ENCODE measurements at regions not wholly inside any gene's neighbourhood (a gene's known extent, or its start where the extent isn't known, plus 50 kb on each side); places are given as distances from the start of the nearest gene placed in this dataset.
"Not testable (repeated sequence)": the region's sequence is repeated elsewhere in the genome, so short reads cannot be mapped to it uniquely, and the experiment has no call there.

DNA sequence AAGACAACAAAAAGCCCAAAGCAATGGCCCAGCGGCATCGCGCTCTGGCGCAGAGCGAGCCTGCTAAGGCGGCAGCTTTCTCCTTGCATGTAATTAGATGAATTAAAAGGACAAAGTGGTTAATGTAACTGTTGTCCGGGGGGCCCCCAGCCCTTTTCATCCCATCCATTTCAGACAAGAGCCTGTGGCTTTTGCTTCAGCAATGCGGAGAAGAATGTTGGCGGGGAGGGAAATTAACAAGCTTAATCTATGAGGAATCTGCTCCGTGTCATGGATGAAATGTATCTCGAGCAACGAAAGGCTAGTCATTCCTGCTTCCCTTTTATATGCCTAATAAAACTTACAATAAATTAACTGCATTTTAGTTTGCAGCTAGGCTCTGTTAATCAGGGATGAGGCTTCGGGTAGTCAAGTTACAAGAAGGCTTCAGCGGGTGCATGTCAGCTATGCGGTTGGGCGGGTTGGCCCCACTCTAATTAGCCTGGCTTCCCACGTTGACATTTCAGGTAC, 203.3 kb downstream of the BUB3 start:
- TF ChIP-seq POLR2A (IDR thresholded peaks at IDR 0.05) = no peak
- TF ChIP-seq, protein P1, sequence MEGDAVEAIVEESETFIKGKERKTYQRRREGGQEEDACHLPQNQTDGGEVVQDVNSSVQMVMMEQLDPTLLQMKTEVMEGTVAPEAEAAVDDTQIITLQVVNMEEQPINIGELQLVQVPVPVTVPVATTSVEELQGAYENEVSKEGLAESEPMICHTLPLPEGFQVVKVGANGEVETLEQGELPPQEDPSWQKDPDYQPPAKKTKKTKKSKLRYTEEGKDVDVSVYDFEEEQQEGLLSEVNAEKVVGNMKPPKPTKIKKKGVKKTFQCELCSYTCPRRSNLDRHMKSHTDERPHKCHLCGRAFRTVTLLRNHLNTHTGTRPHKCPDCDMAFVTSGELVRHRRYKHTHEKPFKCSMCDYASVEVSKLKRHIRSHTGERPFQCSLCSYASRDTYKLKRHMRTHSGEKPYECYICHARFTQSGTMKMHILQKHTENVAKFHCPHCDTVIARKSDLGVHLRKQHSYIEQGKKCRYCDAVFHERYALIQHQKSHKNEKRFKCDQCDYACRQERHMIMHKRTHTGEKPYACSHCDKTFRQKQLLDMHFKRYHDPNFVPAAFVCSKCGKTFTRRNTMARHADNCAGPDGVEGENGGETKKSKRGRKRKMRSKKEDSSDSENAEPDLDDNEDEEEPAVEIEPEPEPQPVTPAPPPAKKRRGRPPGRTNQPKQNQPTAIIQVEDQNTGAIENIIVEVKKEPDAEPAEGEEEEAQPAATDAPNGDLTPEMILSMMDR (IDR thresholded peaks at IDR 0.05) = no peak
- intact Hi-C loops (cut with DNase I; ENCODE audit: low total_unique reads) = no loop called here
- no peak for DNase-seq (ENCODE audit: low spot score in 2 of 2)
- WGBS, 2 donors = 56 to 61% methylated on average over 17 of the region's 17 CpGs
- H3K4me3 ChIP-seq (ENCODE audit: low read depth, poor library complexity, severe bottlenecking) = no peak overlapping the region

GRCh38 chr10:123359539-123359938, 205.3 kb downstream of the BUB3 start:
- intact Hi-C loops (cut with DNase I; ENCODE audit: low total_unique reads) = no loop called here

DNA sequence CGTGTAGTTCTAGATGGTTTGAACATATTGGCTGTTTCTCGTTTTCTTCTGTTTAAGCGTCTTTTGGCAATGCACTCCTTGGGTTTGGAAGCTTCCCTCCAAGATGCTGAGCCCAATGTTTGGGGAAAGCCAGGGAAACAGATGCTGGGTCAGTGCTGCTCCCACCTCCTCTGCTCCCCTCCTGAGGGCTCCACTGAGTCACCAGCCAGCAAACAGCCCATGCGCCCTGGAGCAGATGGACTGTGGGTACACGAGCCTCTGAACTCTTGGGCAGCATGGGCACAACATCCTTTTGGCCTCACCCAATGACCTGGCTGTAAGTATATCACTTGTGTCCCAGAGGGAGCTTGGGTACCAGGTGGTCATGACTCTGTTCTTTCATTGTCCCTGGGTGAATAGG, 207.6 kb downstream of the BUB3 start:
- intact Hi-C loops (cut with DNase I; ENCODE audit: low total_unique reads) = no loop called here
- H3K4me3 ChIP-seq (ENCODE audit: low read depth, poor library complexity, severe bottlenecking) = no peak overlapping the region
- DNase-seq (ENCODE audit: low spot score in 2 of 2) = no peak
- WGBS, 2 donors = 85% methylated on average over 5 of the region's 5 CpGs
- TF ChIP-seq, protein P1 (IDR thresholded peaks at IDR 0.05) = no peak
- TF ChIP-seq POLR2A (IDR thresholded peaks at IDR 0.05) = no peak

More at GRCh38 chr10:123359539-123359938, 205.3 kb downstream of the BUB3 start:
- TF ChIP-seq, protein P1 (IDR thresholded peaks at IDR 0.05) = no peak
- no peak for TF ChIP-seq POLR2A (IDR thresholded peaks at IDR 0.05)
- H3K4me3 ChIP-seq (ENCODE audit: low read depth, poor library complexity, severe bottlenecking) = no peak overlapping the region
- 79 to 83% methylated on average over 2 of the region's 2 CpGs for WGBS, 2 donors
- no peak for DNase-seq (ENCODE audit: low spot score in 2 of 2)

- H3K4me3 ChIP-seq (ENCODE audit: low read depth, poor library complexity, severe bottlenecking) = no peak overlapping the region
- DNase-seq (ENCODE audit: low spot score in 2 of 2) = no peak
- intact Hi-C loops (cut with DNase I; ENCODE audit: low total_unique reads) = no loop called here
- 93 to 96% methylated on average over 4 of the region's 4 CpGs for WGBS, 2 donors
- TF ChIP-seq, protein P1 (IDR thresholded peaks at IDR 0.05) = no peak
- TF ChIP-seq POLR2A (IDR thresholded peaks at IDR 0.05) = no peak
Observed at GRCh38 chr10:123367195-123367594, 213.0 kb downstream of the BUB3 start.

GRCh38 chr10:123371626-123372025, 217.4 kb downstream of the BUB3 start:
- H3K4me3 ChIP-seq (ENCODE audit: low read depth, poor library complexity, severe bottlenecking); DNase-seq (ENCODE audit: low spot score in 2 of 2); intact Hi-C loops (cut with DNase I; ENCODE audit: low total_unique reads): not testable (repeated sequence)
- WGBS, 2 donors = 78 to 81% methylated on average over 2 of the region's 2 CpGs

GRCh38 chr10:123373591-123373990, 219.4 kb downstream of the BUB3 start:
- no peak overlapping the region for H3K4me3 ChIP-seq (ENCODE audit: low read depth, poor library complexity, severe bottlenecking)
- WGBS, 2 donors = 72% methylated on average over 6 of the region's 6 CpGs
- TF ChIP-seq, protein P1 (IDR thresholded peaks at IDR 0.05) = no peak
- TF ChIP-seq POLR2A (IDR thresholded peaks at IDR 0.05) = no peak
- no peak for DNase-seq (ENCODE audit: low spot score in 2 of 2)
- intact Hi-C loops (cut with DNase I; ENCODE audit: low total_unique reads) = no loop called here

Data from lower leg skin (tissue), 4 donors.